Epithelial cell of proximal tubule (primary cell): ENCODE measurements at regions not wholly inside any gene's neighbourhood (a gene's known extent, or its start where the extent isn't known, plus 50 kb on each side); places are given as distances from the start of the nearest gene placed in this dataset.
"Not testable (repeated sequence)": the region's sequence is repeated elsewhere in the genome, so short reads cannot be mapped to it uniquely, and the experiment has no call there.

Experiments
- DNase-seq: peaks from one replicate; pipeline ENCODE4 v3.0.0-alpha.2; 2011; ENCODE audit warnings: low read depth
- H3K4me3 ChIP-seq: 2 replicates; pipeline ENCODE4 v1.5.1; 2011; ENCODE audit warnings: low read depth, mild to moderate bottlenecking, low read length
- TF ChIP-seq, protein P1 (sequence below): conservative IDR thresholded peaks from 2 replicates; pipeline ENCODE4 v1.5.1; 2012; ENCODE audit warnings: low read depth, mild to moderate bottlenecking, low read length

- H3K4me3 ChIP-seq, result no peak overlapping the region
- DNase-seq, result no peak
- TF ChIP-seq, protein P1, sequence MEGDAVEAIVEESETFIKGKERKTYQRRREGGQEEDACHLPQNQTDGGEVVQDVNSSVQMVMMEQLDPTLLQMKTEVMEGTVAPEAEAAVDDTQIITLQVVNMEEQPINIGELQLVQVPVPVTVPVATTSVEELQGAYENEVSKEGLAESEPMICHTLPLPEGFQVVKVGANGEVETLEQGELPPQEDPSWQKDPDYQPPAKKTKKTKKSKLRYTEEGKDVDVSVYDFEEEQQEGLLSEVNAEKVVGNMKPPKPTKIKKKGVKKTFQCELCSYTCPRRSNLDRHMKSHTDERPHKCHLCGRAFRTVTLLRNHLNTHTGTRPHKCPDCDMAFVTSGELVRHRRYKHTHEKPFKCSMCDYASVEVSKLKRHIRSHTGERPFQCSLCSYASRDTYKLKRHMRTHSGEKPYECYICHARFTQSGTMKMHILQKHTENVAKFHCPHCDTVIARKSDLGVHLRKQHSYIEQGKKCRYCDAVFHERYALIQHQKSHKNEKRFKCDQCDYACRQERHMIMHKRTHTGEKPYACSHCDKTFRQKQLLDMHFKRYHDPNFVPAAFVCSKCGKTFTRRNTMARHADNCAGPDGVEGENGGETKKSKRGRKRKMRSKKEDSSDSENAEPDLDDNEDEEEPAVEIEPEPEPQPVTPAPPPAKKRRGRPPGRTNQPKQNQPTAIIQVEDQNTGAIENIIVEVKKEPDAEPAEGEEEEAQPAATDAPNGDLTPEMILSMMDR, result no peak
These were observed 1445.8 kb upstream of the FLRT2 start for GRCh38 chr14:84084056-84084630.

- H3K4me3 ChIP-seq, result no peak overlapping the region
- TF ChIP-seq, protein P1, result no peak
- no peak for DNase-seq
These were observed 1444.5 kb upstream of the FLRT2 start for GRCh38 chr14:84085493-84085892.

DNA sequence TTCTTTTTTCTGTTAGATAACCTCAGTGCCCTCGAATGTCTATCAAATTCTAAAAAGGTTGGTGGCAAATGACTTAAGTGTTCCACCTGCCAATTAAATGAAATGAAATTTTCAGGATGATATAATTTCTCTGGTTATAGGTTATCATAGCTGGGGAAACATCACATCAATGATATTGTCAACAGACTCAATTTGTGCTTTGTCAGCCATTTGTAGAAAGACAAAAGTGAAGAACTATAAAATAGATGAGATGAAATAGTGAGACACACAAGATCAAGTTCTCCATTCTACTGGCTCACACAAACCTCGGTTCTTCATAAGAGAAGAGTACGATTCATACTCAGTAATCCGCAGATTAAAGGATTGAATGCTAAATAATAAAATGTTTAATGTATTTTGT is 1443.2 kb upstream of the FLRT2 start:
- H3K4me3 ChIP-seq, result no peak overlapping the region
- DNase-seq, result no peak
- TF ChIP-seq, protein P1, result no peak

- no peak for DNase-seq
- TF ChIP-seq, protein P1, result no peak
- H3K4me3 ChIP-seq, result no peak overlapping the region
These were observed 1441.9 kb upstream of the FLRT2 start for GRCh38 chr14:84087986-84088531.

DNA sequence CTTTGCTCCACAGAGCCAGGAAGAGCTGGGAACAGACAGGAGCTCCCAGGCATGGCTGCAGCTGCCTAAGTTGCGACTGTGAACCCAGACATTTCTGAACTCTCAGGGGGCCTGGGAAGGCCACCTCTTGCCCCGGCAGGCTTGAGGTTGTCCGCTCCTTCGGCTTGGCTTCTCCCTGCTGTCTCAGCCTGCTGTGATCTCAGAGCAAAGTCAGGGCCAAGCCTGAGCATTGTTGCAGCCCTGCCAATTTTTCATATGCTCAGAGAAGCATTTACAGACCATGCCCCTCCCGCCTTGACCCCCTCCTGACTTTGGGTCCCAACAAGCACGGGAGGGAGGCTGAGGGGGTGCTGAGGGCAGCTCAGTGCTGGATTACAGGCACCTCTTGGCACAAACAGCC is 1439.1 kb upstream of the FLRT2 start:
- no peak overlapping the region for H3K4me3 ChIP-seq
- TF ChIP-seq, protein P1, result no peak
- no peak for DNase-seq

DNA sequence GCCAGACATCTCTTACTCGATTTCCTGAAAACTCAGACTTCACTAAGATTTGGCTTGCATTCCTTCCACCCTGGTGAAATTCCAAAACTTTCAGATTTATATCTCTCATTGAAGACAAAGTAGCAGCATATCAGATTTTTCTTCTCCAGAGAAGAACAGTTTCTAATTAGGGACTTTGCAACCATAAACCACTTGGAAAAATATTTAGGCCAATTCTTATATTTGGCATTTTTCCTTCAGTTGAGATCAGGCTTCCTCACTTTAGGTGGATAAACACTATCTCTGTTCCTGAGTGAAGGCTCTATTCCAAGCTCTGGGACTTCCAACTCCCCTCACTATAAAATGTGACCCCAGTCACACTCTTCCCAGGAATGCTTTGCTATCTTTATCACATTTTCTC is 1434.3 kb upstream of the FLRT2 start:
- H3K4me3 ChIP-seq, result no peak overlapping the region
- no peak for DNase-seq
- TF ChIP-seq, protein P1, result no peak

DNA sequence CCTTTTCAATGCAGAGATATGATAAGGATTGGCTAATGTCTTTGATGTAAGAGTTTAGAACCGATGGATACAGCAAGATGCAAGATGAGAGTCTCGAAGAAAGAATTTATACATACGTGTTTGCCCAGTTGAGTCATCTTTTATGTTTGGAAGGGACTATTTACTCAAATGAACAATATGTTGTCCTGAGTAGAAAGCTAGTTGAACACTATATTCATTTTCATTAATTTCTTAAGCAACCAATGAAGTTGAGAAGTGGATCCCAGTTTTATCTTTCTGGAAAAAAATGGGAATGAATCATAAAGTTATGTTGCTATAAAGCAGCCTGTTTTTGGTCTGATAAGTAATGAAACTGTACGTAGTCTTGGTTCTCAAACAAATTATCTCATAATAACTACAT is 1431.7 kb upstream of the FLRT2 start:
- no peak for DNase-seq
- H3K4me3 ChIP-seq, result no peak overlapping the region
- TF ChIP-seq, protein P1, result no peak

DNA sequence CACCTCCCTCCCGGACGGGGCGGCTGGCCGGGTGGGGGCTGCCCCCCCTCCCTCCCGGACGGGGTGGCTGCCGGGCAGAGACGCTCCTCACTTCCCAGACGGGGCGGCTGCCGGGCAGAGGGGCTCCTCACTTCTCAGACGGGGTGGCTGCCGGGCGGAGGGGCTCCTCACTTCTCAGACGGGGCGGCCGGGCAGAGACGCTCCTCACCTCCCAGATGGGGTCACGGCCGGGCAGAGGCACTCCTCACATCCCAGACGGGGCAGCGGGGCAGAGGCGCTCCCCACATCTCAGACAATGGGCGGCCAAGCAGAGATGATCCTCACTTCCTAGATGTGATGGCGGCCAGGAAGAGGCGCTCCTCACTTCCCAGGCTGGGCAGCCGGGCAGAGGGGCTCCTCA is 1430.4 kb upstream of the FLRT2 start:
- not testable (repeated sequence) for H3K4me3 ChIP-seq, DNase-seq
